ENCODE measurements at regions not wholly inside any gene's neighbourhood (a gene's known extent, or its start where the extent isn't known, plus 50 kb on each side); places are given as distances from the start of the nearest gene placed in this dataset.

DNA sequence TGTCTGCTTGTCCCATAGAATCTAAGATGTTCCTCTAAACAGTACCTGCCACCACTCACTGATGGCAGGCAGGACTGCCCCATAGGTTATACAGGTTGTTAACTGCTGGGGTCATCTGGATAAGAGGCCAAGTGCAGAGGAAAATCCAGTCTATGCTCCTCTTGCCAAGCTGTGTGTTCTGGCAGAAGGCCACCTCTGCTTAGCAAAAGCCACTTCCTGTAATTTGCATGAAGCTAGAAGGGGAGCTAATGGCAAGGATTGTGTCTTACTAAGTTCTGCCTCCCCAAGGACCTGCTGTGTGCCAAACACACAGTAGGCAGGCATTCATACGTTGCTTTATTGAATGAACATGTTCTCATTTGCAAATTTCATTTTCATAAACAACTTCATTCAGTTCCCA, 445.4 kb downstream of the BCL11B start:
- H3K4me3 ChIP-seq (ENCODE audit: low read length), result no peak overlapping the region
- no peak overlapping the region for H3K27ac ChIP-seq (ENCODE audit: low read depth, low read length)
- H3K27me3 ChIP-seq (ENCODE audit: control insufficient read depth, insufficient read depth, low read length, poor library complexity, severe bottlenecking), result no peaks in the 10 kb centered on the region
- no peaks in the 10 kb centered on the region for H3K36me3 ChIP-seq (ENCODE audit: control insufficient read depth, insufficient read depth, low read length)
- no peaks in the 10 kb centered on the region for H3K9me3 ChIP-seq (ENCODE audit: control insufficient read depth, low read length)
- Mint-ChIP-seq H3K36me3 (ENCODE audit: low read depth) (no peaks in the 10 kb centered on the region), H3K27me3 (ENCODE audit: insufficient read depth) (no peaks in the 10 kb centered on the region), H3K27ac (no peak overlapping the region), H3K9me3 (no peaks in the 10 kb centered on the region), H3K4me1 (peaks cover 9% of the 10 kb centered on the region), H3K4me3 (no peak overlapping the region)
- no peaks in the 10 kb centered on the region for H3K4me1 ChIP-seq (ENCODE audit: control insufficient read depth, insufficient read depth, low read length)
- WGBS, 2 experiments (ENCODE audit: insufficient coverage in 1 of 2, insufficient read length in 1 of 2), result 83% methylated on average over 1 of the region's 1 CpG; no CpG with 5 or more reads in 1 of the 2 experiments
- peak; percentile 12 for DNase-seq
- no peak overlapping the region for H3K9ac ChIP-seq (ENCODE audit: extremely low read depth, low read length, poor library complexity, severe bottlenecking)
- TF ChIP-seq CTCF (conservative IDR thresholded peaks at IDR 0.05), result no peak

DNA sequence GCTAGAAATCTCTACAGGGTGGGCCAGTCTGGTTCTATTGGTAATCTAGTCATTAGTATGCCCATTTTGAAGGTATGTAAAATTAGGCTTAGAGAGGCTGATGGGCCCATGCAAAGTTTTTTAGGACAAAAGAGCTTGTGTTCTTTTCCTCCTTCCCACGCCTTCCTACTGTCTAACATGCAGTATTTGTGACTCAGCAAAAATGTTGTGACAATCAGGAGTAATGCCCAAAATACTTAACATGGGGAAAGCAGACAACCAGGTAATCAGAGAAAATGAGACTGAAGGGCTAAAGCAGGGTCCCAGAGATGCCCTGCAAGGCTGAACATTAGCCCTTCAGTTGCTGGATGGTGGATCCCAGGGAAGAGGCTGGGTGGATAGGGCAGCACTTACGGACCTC, 437.9 kb downstream of the BCL11B start:
- 93 to 100% methylated on average over 1 to 2 of the region's 2 CpGs for WGBS, 2 experiments (ENCODE audit: insufficient coverage in 1 of 2, insufficient read length in 1 of 2)
- Mint-ChIP-seq H3K4me3 (no peak overlapping the region), H3K9me3 (peaks cover 9% of the 10 kb centered on the region), H3K27ac (no peak overlapping the region), H3K27me3 (ENCODE audit: insufficient read depth) (no peaks in the 10 kb centered on the region), H3K4me1 (no peaks in the 10 kb centered on the region), H3K36me3 (ENCODE audit: low read depth) (no peaks in the 10 kb centered on the region)
- peaks cover 6% of the 10 kb centered on the region for H3K9me3 ChIP-seq (ENCODE audit: control insufficient read depth, low read length)
- no peak overlapping the region for H3K4me3 ChIP-seq (ENCODE audit: low read length)
- TF ChIP-seq CTCF (conservative IDR thresholded peaks at IDR 0.05), result no peak
- no peak for DNase-seq
- H3K27ac ChIP-seq (ENCODE audit: low read depth, low read length), result no peak overlapping the region
- H3K4me1 ChIP-seq (ENCODE audit: control insufficient read depth, insufficient read depth, low read length), result no peaks in the 10 kb centered on the region
- no peaks in the 10 kb centered on the region for H3K36me3 ChIP-seq (ENCODE audit: control insufficient read depth, insufficient read depth, low read length)
- H3K27me3 ChIP-seq (ENCODE audit: control insufficient read depth, insufficient read depth, low read length, poor library complexity, severe bottlenecking), result no peaks in the 10 kb centered on the region
- no peak overlapping the region for H3K9ac ChIP-seq (ENCODE audit: extremely low read depth, low read length, poor library complexity, severe bottlenecking)

DNA sequence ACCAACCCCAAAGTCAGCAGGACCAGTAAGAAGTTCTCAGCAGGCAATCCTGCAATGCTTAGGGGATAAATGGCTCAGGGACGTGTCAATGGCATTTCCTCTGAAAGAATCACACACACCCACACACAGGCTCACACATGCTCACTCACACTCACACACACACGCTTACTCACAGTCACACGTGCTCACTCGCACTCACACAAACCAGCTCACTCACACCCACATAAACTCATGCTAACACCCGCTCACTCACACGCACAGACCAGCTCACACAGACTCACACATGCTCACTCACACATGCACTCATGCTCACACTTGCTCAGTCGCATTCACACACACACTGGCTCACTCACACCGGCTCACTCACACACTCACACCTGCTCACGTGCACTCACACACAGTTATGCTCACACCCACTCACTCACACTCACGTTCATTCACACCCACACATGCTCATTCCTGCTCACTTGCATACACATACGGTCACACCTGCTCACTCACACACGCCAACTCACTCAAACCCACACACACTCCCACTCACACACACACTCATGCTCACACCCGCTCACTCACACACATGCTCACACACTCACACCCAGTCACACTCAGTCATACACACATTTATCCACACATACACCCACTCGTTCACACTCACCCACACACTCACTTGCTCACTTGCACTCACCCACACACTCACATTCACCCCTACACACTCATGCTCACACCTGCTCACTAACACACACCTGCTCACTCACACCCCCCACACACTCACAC, 436.8 kb downstream of the BCL11B start:
- Histone ChIP-seq H3K27me3 (ENCODE audit: control insufficient read depth, insufficient read depth, low read length, poor library complexity, severe bottlenecking) (no peaks in the 10 kb centered on the region), H3K9ac (ENCODE audit: extremely low read depth, low read length, poor library complexity, severe bottlenecking) (no peak overlapping the region), H3K4me3 (ENCODE audit: low read length) (no peak overlapping the region), H3K9me3 (ENCODE audit: control insufficient read depth, low read length) (peaks cover 6% of the 10 kb centered on the region), H3K36me3 (ENCODE audit: control insufficient read depth, insufficient read depth, low read length) (no peaks in the 10 kb centered on the region), H3K4me1 (ENCODE audit: control insufficient read depth, insufficient read depth, low read length) (no peaks in the 10 kb centered on the region), H3K27ac (ENCODE audit: low read depth, low read length) (no peak overlapping the region)
- Mint-ChIP-seq H3K27ac (no peak overlapping the region), H3K4me3 (no peak overlapping the region), H3K27me3 (ENCODE audit: insufficient read depth) (no peaks in the 10 kb centered on the region), H3K4me1 (peaks cover under 1% of the 10 kb centered on the region), H3K36me3 (ENCODE audit: low read depth) (no peaks in the 10 kb centered on the region), H3K9me3 (peaks cover 9% of the 10 kb centered on the region)
- peak; percentile 50 for DNase-seq
- 87 to 90% methylated on average over 10 to 14 of the region's 14 CpGs for WGBS, 2 experiments (ENCODE audit: insufficient coverage in 1 of 2, insufficient read length in 1 of 2)
- TF ChIP-seq CTCF (conservative IDR thresholded peaks at IDR 0.05), result no peak

All from endodermal cell (in vitro differentiated cells).